ENCODE measurements at regions not wholly inside any gene's neighbourhood (a gene's known extent, or its start where the extent isn't known, plus 50 kb on each side); places are given as distances from the start of the nearest gene placed in this dataset.

DNA sequence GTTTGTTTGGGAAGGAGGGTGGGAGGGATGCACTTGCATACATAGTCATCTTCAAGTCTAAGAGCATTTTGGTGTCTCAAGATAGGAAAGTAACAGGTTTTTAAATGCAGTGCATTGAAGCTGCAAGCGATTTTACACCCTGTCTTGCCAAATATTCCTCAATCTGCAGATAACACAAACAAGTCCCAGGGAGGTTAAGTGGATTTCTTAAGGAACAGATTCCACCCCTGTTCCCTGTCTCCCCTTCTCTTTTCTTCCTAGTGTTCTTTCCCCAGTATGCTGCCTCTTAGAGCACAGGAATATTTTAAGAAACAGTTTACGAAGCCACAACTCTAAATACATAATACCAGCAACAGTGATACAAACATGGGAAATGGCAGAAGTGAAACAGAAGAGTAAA, 389.9 kb downstream of the PLPP3 start:
- TF ChIP-seq POLR2AphosphoS5 (IDR thresholded peaks at IDR 0.05; ENCODE audit: low read depth, low read length) = no peak
- no peak for TF ChIP-seq POLR2A (IDR thresholded peaks at IDR 0.05; ENCODE audit: low read depth, low read length)
- no peak for TF ChIP-seq TAF1 (IDR thresholded peaks at IDR 0.05; ENCODE audit: borderline replicate concordance, low read depth, low read length)
- FAIRE-seq = no peak
- no peak for DNase-seq (ENCODE audit: insufficient read length)

DNA sequence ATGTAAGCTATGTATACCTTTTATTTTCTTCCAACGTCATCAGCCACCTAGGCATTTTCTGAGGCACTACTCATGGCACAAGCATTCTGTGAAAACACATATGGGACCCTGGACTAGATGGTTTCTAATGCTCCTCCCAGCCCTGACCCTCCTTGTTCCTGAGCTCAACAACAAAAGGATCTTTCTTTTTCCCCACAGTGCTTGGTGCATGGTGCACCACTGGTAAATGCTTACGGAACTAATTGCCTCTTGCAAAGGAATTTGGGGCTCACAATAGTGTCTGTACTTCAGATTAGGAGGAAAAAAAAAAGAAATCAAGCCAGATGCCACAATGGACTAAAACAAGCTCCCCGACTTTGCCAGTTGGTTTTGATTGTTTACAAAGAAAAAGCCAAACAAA, 390.5 kb downstream of the PLPP3 start:
- DNase-seq (ENCODE audit: insufficient read length) = no peak
- no peak for TF ChIP-seq POLR2AphosphoS5 (IDR thresholded peaks at IDR 0.05; ENCODE audit: low read depth, low read length)
- TF ChIP-seq TAF1 (IDR thresholded peaks at IDR 0.05; ENCODE audit: borderline replicate concordance, low read depth, low read length) = no peak
- TF ChIP-seq POLR2A (IDR thresholded peaks at IDR 0.05; ENCODE audit: low read depth, low read length) = no peak
- FAIRE-seq = no peak

DNA sequence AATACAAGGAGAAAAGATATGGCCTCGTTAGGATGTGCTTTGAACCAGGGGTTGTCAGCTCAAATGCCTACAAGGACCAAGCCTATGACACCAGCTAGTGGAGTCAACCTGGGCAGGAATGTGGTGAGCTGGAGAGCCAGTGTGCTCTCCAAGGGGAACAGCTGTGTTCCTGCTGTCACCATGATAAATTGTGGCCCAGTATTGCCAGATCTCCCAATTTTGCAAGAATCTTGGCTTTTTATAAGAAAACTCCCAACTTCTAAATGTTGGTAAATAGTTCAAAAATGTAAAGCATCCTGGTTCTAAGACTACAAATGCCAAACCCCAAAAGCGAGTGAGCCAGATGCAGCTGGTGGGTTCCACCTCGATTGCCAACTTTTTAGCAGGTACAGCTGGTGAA, 391.1 kb downstream of the PLPP3 start:
- TF ChIP-seq POLR2AphosphoS5 (IDR thresholded peaks at IDR 0.05; ENCODE audit: low read depth, low read length) (no peak), TAF1 (IDR thresholded peaks at IDR 0.05; ENCODE audit: borderline replicate concordance, low read depth, low read length) (no peak), POLR2A (IDR thresholded peaks at IDR 0.05; ENCODE audit: low read depth, low read length) (no peak)
- no peak for FAIRE-seq

DNA sequence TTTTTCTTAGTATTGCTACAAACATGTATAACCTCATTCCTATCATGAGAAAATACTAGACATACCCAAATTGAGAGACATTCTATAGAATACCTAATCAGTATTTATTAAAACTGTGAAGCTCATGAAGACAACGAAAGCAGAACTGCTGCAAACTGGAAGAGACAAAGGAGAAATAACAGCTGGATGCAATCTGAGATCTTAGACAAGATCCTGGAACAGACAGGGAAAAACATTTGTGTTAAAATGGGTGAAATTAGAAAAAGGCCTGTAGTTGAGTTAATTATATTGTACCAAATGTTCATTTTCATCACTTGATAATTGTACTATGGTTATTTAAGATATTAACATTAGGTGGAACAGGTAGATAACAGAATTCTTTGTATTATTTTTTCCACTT, 392.0 kb downstream of the PLPP3 start:
- TF ChIP-seq POLR2A (IDR thresholded peaks at IDR 0.05; ENCODE audit: low read depth, low read length) (no peak), TAF1 (IDR thresholded peaks at IDR 0.05; ENCODE audit: borderline replicate concordance, low read depth, low read length) (no peak), POLR2AphosphoS5 (IDR thresholded peaks at IDR 0.05; ENCODE audit: low read depth, low read length) (no peak)
- DNase-seq (ENCODE audit: insufficient read length) (no peak), FAIRE-seq (no peak)

More for the DNA sequence above, 391.1 kb downstream of the PLPP3 start:
- DNase-seq (ENCODE audit: insufficient read length) = no peak

DNA sequence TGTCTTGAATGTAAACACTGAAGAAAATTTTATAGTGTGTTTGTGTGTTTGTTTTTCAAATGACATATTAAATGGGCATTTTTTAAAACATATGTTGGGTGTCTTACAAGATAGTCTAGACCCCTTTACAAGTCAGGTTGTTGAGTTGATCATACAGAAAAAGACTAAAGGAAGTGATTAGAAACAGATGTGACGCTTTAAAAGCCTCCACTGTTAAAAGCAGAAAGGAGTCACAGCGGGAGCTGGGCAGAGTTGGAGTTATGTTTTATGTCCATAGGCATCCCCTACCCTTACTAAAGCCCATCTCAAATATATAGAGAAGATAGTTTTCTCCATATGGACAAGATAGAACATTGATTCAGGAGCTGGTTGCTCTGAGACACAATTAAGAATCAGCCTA, 393.9 kb downstream of the PLPP3 start:
- no peak for TF ChIP-seq POLR2A (IDR thresholded peaks at IDR 0.05; ENCODE audit: low read depth, low read length)
- no peak for TF ChIP-seq POLR2AphosphoS5 (IDR thresholded peaks at IDR 0.05; ENCODE audit: low read depth, low read length)
- no peak for TF ChIP-seq TAF1 (IDR thresholded peaks at IDR 0.05; ENCODE audit: borderline replicate concordance, low read depth, low read length)
- no peak for FAIRE-seq
- DNase-seq (ENCODE audit: insufficient read length) = no peak

DNA sequence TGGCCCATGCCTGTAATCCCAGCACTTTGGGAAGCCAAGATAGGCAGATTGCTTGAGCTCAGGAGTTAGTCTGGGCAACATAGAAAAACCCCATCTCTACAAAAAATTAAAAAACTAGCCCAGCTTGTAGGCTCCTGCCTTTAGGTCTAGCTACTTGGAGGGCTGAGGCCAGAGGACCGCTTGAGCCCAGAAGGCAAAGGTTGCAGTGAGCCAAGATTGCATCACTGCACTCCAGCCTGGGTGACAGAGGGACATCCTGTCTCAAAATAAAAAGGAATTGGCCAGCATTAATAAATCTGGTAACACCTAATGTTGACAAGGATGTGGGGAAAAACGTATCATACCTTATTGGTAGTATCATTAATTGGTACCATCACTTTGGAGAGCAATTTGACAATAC, 396.2 kb downstream of the PLPP3 start:
- FAIRE-seq (no peak), DNase-seq (ENCODE audit: insufficient read length) (no peak)
- TF ChIP-seq TAF1 (IDR thresholded peaks at IDR 0.05; ENCODE audit: borderline replicate concordance, low read depth, low read length) (no peak), POLR2AphosphoS5 (IDR thresholded peaks at IDR 0.05; ENCODE audit: low read depth, low read length) (no peak), POLR2A (IDR thresholded peaks at IDR 0.05; ENCODE audit: low read depth, low read length) (no peak)

DNA sequence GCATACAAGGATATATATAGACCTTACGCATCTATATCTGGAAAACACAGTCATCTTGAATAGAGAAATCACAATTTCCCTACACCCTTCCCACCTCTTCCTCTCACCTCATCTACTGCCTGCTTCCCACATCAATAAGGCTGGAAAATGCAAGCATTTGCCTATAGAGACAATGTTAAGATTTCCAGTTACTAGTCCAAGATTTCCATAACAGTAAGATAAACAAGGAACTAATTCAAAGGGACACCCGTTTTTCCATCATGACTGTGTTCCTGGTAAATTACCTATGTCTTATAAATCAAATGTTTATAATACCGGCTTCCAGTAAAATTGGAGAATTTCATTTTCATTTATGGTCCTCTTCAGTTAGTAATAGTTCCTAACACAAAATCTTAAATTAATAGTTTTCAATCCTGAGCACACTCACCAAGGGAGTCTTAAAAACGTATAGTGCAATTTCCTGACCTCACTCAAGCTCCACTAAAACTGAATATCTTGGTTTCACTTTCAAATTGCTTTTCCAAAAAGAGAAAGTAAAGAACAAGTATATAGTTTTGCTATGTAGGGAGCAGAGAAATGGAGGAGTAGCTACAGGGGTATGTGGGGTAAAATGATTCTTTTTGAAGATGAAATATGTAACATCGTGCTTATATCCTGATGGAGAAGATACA, 398.7 kb downstream of the PLPP3 start:
- FAIRE-seq (no peak), DNase-seq (ENCODE audit: insufficient read length) (no peak)
- no peak for TF ChIP-seq POLR2AphosphoS5 (IDR thresholded peaks at IDR 0.05; ENCODE audit: low read depth, low read length)
- TF ChIP-seq POLR2A (IDR thresholded peaks at IDR 0.05; ENCODE audit: low read depth, low read length) = no peak
- no peak for TF ChIP-seq TAF1 (IDR thresholded peaks at IDR 0.05; ENCODE audit: borderline replicate concordance, low read depth, low read length)

DNA sequence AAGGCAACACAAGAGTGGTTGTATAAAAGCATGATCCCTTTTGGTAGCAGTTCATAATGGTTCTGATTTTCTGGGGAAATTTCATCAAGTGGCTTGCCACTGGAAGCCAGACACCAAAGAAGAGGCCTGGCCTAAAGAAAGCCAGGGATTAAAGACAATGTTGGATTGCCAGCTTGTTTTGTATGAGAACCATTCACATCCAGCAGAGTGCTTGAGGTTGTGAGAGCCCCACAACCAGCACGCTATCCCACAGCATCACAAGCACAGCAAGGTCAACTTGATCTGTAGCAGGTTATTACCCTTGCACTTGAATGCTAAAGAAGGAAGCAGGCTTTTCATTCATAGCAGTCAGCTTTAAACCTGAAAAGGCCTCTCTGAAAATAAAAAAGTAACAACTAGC, 399.8 kb downstream of the PLPP3 start:
- FAIRE-seq (no peak), DNase-seq (ENCODE audit: insufficient read length) (no peak)
- TF ChIP-seq POLR2AphosphoS5 (IDR thresholded peaks at IDR 0.05; ENCODE audit: low read depth, low read length) (no peak), POLR2A (IDR thresholded peaks at IDR 0.05; ENCODE audit: low read depth, low read length) (no peak), TAF1 (IDR thresholded peaks at IDR 0.05; ENCODE audit: borderline replicate concordance, low read depth, low read length) (no peak)

DNA sequence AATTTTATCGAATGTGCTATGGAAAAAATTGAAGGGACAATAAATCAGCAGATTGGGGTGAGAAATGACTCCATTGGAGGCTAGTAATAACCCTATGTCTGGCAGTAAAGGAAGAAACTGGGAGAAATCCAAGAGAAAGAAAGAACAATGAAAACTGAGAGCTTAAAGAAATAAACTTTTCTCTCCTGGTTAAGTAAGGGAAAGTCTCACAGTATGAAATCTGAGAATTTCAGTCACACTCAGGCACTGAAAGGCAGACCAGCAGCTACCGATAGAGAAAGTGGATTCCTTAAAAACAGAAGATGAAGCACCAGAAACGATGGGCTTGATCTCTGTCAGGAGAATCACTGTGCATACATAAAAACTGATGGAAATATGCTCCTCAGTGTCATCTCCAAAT, 404.2 kb downstream of the PLPP3 start:
- DNase-seq (ENCODE audit: insufficient read length) (no peak), FAIRE-seq (no peak)
- TF ChIP-seq TAF1 (IDR thresholded peaks at IDR 0.05; ENCODE audit: borderline replicate concordance, low read depth, low read length) = no peak
- no peak for TF ChIP-seq POLR2AphosphoS5 (IDR thresholded peaks at IDR 0.05; ENCODE audit: low read depth, low read length)
- no peak for TF ChIP-seq POLR2A (IDR thresholded peaks at IDR 0.05; ENCODE audit: low read depth, low read length)

DNA sequence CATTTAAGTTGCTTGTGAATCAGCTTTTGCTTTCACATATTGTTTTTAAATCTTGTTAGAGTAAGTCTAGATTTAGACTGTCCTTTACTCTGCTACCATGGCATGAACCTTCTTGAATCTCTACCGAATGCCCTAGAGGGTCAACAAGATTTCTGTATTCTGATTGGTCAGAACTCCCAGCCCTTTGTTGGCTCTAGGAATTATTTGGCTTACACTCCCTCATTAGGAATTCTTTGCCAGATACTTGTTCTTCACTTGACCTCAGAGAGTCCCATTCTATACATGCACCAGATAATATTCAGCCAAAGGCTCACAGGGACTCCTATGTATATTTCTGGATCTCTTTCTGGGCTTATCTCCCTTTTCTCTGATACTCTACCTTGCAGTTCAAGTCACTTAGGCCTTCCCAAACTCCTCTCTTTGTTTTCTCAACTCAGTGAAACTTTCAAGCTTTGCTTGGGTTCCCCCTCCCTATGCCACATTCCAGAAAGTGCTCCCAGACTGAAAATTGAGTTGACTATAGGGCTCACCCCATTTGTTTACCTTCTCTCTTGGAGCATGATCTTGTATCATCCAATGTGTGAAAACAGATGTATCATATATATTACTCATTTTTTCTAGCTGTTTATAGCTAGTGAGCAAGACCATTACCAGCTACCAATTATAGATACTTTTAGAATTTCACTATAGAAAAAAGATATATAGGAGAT, 405.0 kb downstream of the PLPP3 start:
- DNase-seq (ENCODE audit: insufficient read length) (no peak), FAIRE-seq (no peak)
- no peak for TF ChIP-seq TAF1 (IDR thresholded peaks at IDR 0.05; ENCODE audit: borderline replicate concordance, low read depth, low read length)
- TF ChIP-seq POLR2A (IDR thresholded peaks at IDR 0.05; ENCODE audit: low read depth, low read length) = no peak
- TF ChIP-seq POLR2AphosphoS5 (IDR thresholded peaks at IDR 0.05; ENCODE audit: low read depth, low read length) = no peak

DNA sequence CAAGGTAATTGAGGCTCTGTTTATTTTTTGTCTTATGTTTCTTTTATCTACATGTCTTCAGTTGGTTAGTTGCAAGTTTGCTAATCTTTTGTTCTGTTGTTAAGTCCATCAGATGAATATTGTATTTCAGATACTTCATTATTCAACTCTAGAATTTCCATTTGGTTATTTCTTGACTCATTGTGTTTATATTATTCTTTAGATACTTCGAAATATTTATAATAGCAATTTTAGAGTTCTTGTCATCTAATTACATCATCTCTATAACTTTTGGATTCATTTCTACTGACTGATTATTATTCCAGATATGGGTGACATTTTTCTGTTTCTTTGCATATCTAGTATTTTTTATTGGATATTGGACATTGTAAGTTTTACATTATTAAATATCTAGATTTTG, 405.6 kb downstream of the PLPP3 start:
- TF ChIP-seq TAF1 (IDR thresholded peaks at IDR 0.05; ENCODE audit: borderline replicate concordance, low read depth, low read length) (no peak), POLR2A (IDR thresholded peaks at IDR 0.05; ENCODE audit: low read depth, low read length) (no peak), POLR2AphosphoS5 (IDR thresholded peaks at IDR 0.05; ENCODE audit: low read depth, low read length) (no peak)
- FAIRE-seq (no peak), DNase-seq (ENCODE audit: insufficient read length) (no peak)

DNA sequence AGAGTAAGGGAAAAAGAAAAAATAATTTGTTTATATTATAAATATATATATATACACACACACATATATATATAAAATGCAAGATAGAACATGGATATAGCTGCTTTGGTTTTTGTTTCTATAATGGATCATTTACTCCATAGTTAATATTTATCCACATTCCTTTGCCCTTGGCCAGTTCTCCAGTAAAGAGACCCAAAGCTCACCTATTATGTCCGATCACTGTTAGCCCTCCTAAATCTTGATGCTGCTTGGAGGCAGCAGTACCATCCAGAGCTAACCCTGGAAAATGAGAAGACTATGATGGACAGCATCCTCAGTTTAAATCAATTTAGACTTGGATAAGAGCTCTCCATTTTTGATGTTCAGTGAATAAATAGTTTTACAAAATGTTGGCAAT, 407.7 kb downstream of the PLPP3 start:
- no peak for FAIRE-seq
- TF ChIP-seq POLR2A (IDR thresholded peaks at IDR 0.05; ENCODE audit: low read depth, low read length) (no peak), TAF1 (IDR thresholded peaks at IDR 0.05; ENCODE audit: borderline replicate concordance, low read depth, low read length) (no peak), POLR2AphosphoS5 (IDR thresholded peaks at IDR 0.05; ENCODE audit: low read depth, low read length) (no peak)
- DNase-seq (ENCODE audit: insufficient read length) = no peak
